ENCODE measurements at regions not wholly inside any gene's neighbourhood (a gene's known extent, or its start where the extent isn't known, plus 50 kb on each side); places are given as distances from the start of the nearest gene placed in this dataset.

GRCh38 chr5:98474216-98474615 is 299.2 kb upstream of the RGMB start:
- ChIA-PET CTCF (interaction anchor here (1.3 to 1.8 kb wide), 2 partner anchors 10 to 12 kb away, joined by 3 to 4 read pairs; no protein-coding TSS in a partner anchor), POLR2A (no interaction called here)
- H3K4me3 Mint-ChIP-seq: no peak overlapping the region
- no peaks in the 10 kb centered on the region for H3K27me3 ChIP-seq (ENCODE audit: control insufficient read depth in 1 of 2, insufficient read depth in 2 of 2, low read length in 2 of 2)
- H3K9me3 ChIP-seq (ENCODE audit: control insufficient read depth in 1 of 2, insufficient read depth in 1 of 2, low read length in 2 of 2): no peaks in the 10 kb centered on the region
- no peak overlapping the region for H3K4me3 ChIP-seq (ENCODE audit: low read length)
- no peaks in the 10 kb centered on the region for H3K36me3 ChIP-seq (ENCODE audit: insufficient read depth, low read length)
- no peaks in the 10 kb centered on the region for H3K4me1 Mint-ChIP-seq (ENCODE audit: low read depth)
- H3K27me3 Mint-ChIP-seq: no peaks in the 10 kb centered on the region
- H3K27ac Mint-ChIP-seq: no peak overlapping the region
- DNase-seq: no peak
- no peak for TF ChIP-seq CTCF (IDR thresholded peaks at IDR 0.05)
- no peak for ATAC-seq (ENCODE audit: poor library complexity)
- no peaks in the 10 kb centered on the region for H3K9me3 Mint-ChIP-seq
- H3K27ac ChIP-seq (ENCODE audit: low read depth in 1 of 2, low read length in 2 of 2): no peak overlapping the region
- intact Hi-C loops (cut with DNase I, micrococcal nuclease): no loop called here
- H3K4me1 ChIP-seq (ENCODE audit: insufficient read depth, low read length): no peaks in the 10 kb centered on the region
- H3K36me3 Mint-ChIP-seq (ENCODE audit: low read depth): no peaks in the 10 kb centered on the region

- no peak overlapping the region for H3K27ac Mint-ChIP-seq
- no peak for ATAC-seq (ENCODE audit: poor library complexity)
- Histone ChIP-seq H3K4me1 (ENCODE audit: insufficient read depth, low read length) (no peaks in the 10 kb centered on the region), H3K9me3 (ENCODE audit: control insufficient read depth in 1 of 2, insufficient read depth in 1 of 2, low read length in 2 of 2) (no peaks in the 10 kb centered on the region), H3K36me3 (ENCODE audit: insufficient read depth, low read length) (no peaks in the 10 kb centered on the region), H3K4me3 (ENCODE audit: low read length) (no peak overlapping the region), H3K27ac (ENCODE audit: low read depth in 1 of 2, low read length in 2 of 2) (no peak overlapping the region), H3K27me3 (ENCODE audit: control insufficient read depth in 1 of 2, insufficient read depth in 2 of 2, low read length in 2 of 2) (no peaks in the 10 kb centered on the region)
- no peaks in the 10 kb centered on the region for H3K9me3 Mint-ChIP-seq
- POLR2A ChIA-PET: no interaction called here
- CTCF ChIA-PET: interaction anchor here (0.7 kb wide), 1 partner anchor 18 kb away, joined by 4 read pairs; no protein-coding TSS in a partner anchor
- H3K27me3 Mint-ChIP-seq: no peaks in the 10 kb centered on the region
- no peak for DNase-seq
- no peak for TF ChIP-seq CTCF (IDR thresholded peaks at IDR 0.05)
- H3K36me3 Mint-ChIP-seq (ENCODE audit: low read depth): no peaks in the 10 kb centered on the region
- intact Hi-C loops (cut with DNase I, micrococcal nuclease): no loop called here
- no peaks in the 10 kb centered on the region for H3K4me1 Mint-ChIP-seq (ENCODE audit: low read depth)
- H3K4me3 Mint-ChIP-seq: no peak overlapping the region
These were observed 298.7 kb upstream of the RGMB start for GRCh38 chr5:98474782-98475181.

DNA sequence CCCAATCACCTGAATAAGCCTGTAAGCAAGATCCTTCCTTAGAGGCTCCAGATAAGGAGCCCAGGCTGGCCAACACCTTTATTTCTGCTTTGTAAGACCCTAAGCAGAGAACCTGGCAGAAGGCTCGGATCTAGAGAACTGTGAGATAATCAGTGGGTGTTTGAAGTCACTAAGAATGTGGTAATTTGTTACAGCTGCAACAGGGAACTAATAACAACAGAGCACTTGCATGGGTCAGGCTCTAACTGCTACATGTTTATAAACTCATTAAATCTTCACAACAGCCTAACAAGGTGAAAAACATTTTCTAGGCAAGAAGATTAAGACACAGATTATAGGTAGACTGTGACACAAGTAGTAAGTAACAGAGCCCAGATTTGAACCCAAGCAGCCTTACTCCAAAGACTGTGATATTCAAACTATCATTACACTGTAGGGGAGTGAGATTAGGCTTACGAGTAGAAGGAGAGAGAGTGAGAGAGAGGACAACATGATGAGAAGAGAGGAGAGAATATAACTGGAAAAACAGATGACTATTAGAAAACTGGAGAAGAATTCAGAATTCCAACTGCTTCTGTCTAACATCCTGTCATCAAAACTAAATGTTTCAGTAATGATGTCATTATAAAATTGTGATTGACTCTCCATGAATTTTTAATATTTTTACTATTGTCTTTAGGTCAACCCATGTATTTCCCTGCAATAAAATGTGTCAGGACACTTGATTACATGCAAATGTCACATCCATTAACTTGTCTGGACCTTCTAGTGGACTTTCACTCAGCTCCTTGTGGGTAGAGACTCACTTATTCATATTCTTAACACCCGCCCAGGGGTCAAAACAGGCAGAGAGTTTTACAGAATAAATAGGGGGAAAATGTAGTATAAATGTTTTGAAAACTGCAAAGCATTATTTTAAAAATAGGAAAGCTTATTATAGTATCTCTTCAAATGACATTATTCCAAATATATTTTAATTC is 290.9 kb upstream of the RGMB start:
- no peaks in the 10 kb centered on the region for H3K27me3 Mint-ChIP-seq
- no peak overlapping the region for H3K27ac Mint-ChIP-seq
- no peaks in the 10 kb centered on the region for H3K4me1 Mint-ChIP-seq (ENCODE audit: low read depth)
- no peaks in the 10 kb centered on the region for H3K9me3 Mint-ChIP-seq
- no peaks in the 10 kb centered on the region for H3K36me3 Mint-ChIP-seq (ENCODE audit: low read depth)
- Histone ChIP-seq H3K36me3 (ENCODE audit: insufficient read depth, low read length) (no peaks in the 10 kb centered on the region), H3K4me3 (ENCODE audit: low read length) (no peak overlapping the region), H3K4me1 (ENCODE audit: insufficient read depth, low read length) (no peaks in the 10 kb centered on the region), H3K9me3 (ENCODE audit: control insufficient read depth in 1 of 2, insufficient read depth in 1 of 2, low read length in 2 of 2) (no peaks in the 10 kb centered on the region), H3K27me3 (ENCODE audit: control insufficient read depth in 1 of 2, insufficient read depth in 2 of 2, low read length in 2 of 2) (no peaks in the 10 kb centered on the region), H3K27ac (ENCODE audit: low read depth in 1 of 2, low read length in 2 of 2) (no peak overlapping the region)
- POLR2A ChIA-PET: no interaction called here
- DNase-seq (no peak), ATAC-seq (ENCODE audit: poor library complexity) (no peak)
- TF ChIP-seq CTCF (IDR thresholded peaks at IDR 0.05): no peak
- no peak overlapping the region for H3K4me3 Mint-ChIP-seq
- intact Hi-C loops (cut with DNase I, micrococcal nuclease): no loop called here
- CTCF ChIA-PET: no interaction called here
